IMR-90 (cell line): ENCODE measurements at regions not wholly inside any gene's neighbourhood (a gene's known extent, or its start where the extent isn't known, plus 50 kb on each side); places are given as distances from the start of the nearest gene placed in this dataset.

ENCODE experiments used
- ATAC-seq: fragments of 200-7000 bp; cut with Tn5 transposase; 2 replicates; pipeline ENCODE4 v1.9.1; 2020; ENCODE audit warnings: low read depth, mild to moderate bottlenecking, moderate library complexity
- BruUV-seq: library from RNA; stranded (reverse); fragments of 400-500 nt; replicated peaks from 2 replicates; lab custom pipeline; 2021; lab: Mats Ljungman, UMichigan
- CTCF ChIA-PET: fragments of 300-600 bp; formaldehyde crosslinking; extraction: SDS; loops from one replicate; lab custom pipeline; 2021; ENCODE audit warnings: antibody characterized with exemption; lab: Yijun Ruan, JAX
- POLR2A ChIA-PET: fragments of 300-600 bp; sonication (Branson Sonifier 250); formaldehyde crosslinking; loops from one replicate; lab custom pipeline; 2022; ENCODE audit warnings: antibody characterized with exemption; ENCODE audit not compliant: unreplicated experiment; lab: Charles Lee
- DNase-seq: peaks from one replicate; pipeline ENCODE4 v3.0.0; 2013
- H2AFZ ChIP-seq: replicated peaks from 2 replicates; pipeline ENCODE3; 2013; ENCODE audit warnings: low read length, mild to moderate bottlenecking; ENCODE audit not compliant: poor library complexity
- H2AK5ac ChIP-seq: 2 replicates; pipeline ENCODE4 v1.6.1; 2013; ENCODE audit warnings: low read depth, low read length, inconsistent platforms
- H2AK9ac ChIP-seq: replicated peaks from 2 replicates; pipeline ENCODE3; 2013; ENCODE audit warnings: mild to moderate bottlenecking, low read depth, low read length, moderate library complexity; ENCODE audit not compliant: poor library complexity
- H2BK120ac ChIP-seq: 2 replicates; pipeline ENCODE4 v1.6.1; 2013; ENCODE audit warnings: low read depth, low read length, inconsistent platforms
- H2BK15ac ChIP-seq: 3 replicates; pipeline ENCODE4 v1.6.1; 2013; ENCODE audit warnings: low read depth, low read length, inconsistent platforms
- H2BK20ac ChIP-seq: 2 replicates; pipeline ENCODE4 v1.6.1; 2013; ENCODE audit warnings: low read depth, mild to moderate bottlenecking, inconsistent platforms, low read length, moderate library complexity
- H2BK5ac ChIP-seq: 2 replicates; pipeline ENCODE4 v1.6.1; 2013; ENCODE audit warnings: mild to moderate bottlenecking, low read depth, low read length, inconsistent platforms; ENCODE audit not compliant: poor library complexity, severe bottlenecking
- H3K14ac ChIP-seq: replicated peaks from 2 replicates; pipeline ENCODE4 v1.6.1; 2013; ENCODE audit warnings: low read depth, low read length, inconsistent platforms
- H3K18ac ChIP-seq: 2 replicates; pipeline ENCODE4 v1.6.1; 2013; ENCODE audit warnings: low read depth, low read length, control low read depth
- H3K23ac ChIP-seq: 2 replicates; pipeline ENCODE4 v1.6.1; 2013; ENCODE audit warnings: low read depth, low read length, inconsistent platforms
- H3K27ac ChIP-seq: 2 replicates; pipeline ENCODE4 v1.5.1; 2013; ENCODE audit warnings: mild to moderate bottlenecking, control low read depth, low read length; ENCODE audit not compliant: insufficient read depth
- H3K27me3 ChIP-seq: 2 replicates; pipeline ENCODE4 v1.6.1; 2013; ENCODE audit warnings: low read length; ENCODE audit not compliant: control insufficient read depth, insufficient read depth
- H3K36me3 ChIP-seq: 2 replicates; pipeline ENCODE4 v1.6.1; 2013; ENCODE audit warnings: low read length, mixed read lengths; ENCODE audit not compliant: control insufficient read depth, insufficient read depth
- H3K4ac ChIP-seq: 2 replicates; pipeline ENCODE4 v1.6.1; 2013; ENCODE audit warnings: low read depth, low read length, inconsistent platforms
- H3K4me1 ChIP-seq: 2 replicates; pipeline ENCODE4 v1.6.1; 2013; ENCODE audit warnings: low read length, mixed read lengths; ENCODE audit not compliant: control insufficient read depth, insufficient read depth
- H3K4me2 ChIP-seq: 2 replicates; pipeline ENCODE4 v1.6.1; 2013; ENCODE audit warnings: low read depth, mild to moderate bottlenecking, control low read depth, low read length, moderate library complexity
- H3K4me3 ChIP-seq: 2 replicates; pipeline ENCODE4 v1.5.1; 2013; ENCODE audit warnings: low read depth, mild to moderate bottlenecking, control low read depth, low read length, moderate library complexity; ENCODE audit not compliant: insufficient read depth
- H3K56ac ChIP-seq: 2 replicates; pipeline ENCODE4 v1.6.1; 2013; ENCODE audit warnings: low read length, inconsistent platforms; ENCODE audit not compliant: insufficient read depth; ENCODE audit errors: extremely low read depth
- H3K79me1 ChIP-seq, 2 experiments: 2 replicates each; pipeline ENCODE4 v1.6.1; 2013; ENCODE audit warnings: low read length in 2 of 2, inconsistent platforms in 1 of 2, low read depth in 1 of 2
- H3K9ac ChIP-seq: 2 replicates; pipeline ENCODE4 v1.6.1; 2013; ENCODE audit warnings: low read depth, low read length, control low read depth
- H3K9me1 ChIP-seq: 2 replicates; pipeline ENCODE4 v1.6.1; 2013; ENCODE audit warnings: low read length, inconsistent platforms; ENCODE audit not compliant: insufficient read depth
- H3K9me3 ChIP-seq: 2 replicates; pipeline ENCODE4 v1.6.1; 2013; ENCODE audit warnings: low read length; ENCODE audit not compliant: control insufficient read depth, insufficient read depth
- H4K20me1 ChIP-seq: 2 replicates; pipeline ENCODE4 v1.6.1; 2013; ENCODE audit warnings: low read length, inconsistent platforms; ENCODE audit not compliant: insufficient read depth
- H4K5ac ChIP-seq: 2 replicates; pipeline ENCODE4 v1.6.1; 2013; ENCODE audit warnings: mild to moderate bottlenecking, low read depth, low read length, control low read depth
- H4K8ac ChIP-seq, 2 experiments: 2 replicates each; pipeline ENCODE4 v1.6.1; 2013; ENCODE audit warnings: low read depth in 2 of 2, low read length in 2 of 2, control low read depth in 1 of 2, inconsistent platforms in 1 of 2
- H4K91ac ChIP-seq: 2 replicates; pipeline ENCODE4 v1.6.1; 2013; ENCODE audit warnings: low read depth, low read length, inconsistent platforms; ENCODE audit not compliant: insufficient read depth
- MAZ ChIP-seq: IDR thresholded peaks from 2 replicates; pipeline ENCODE4 v1.6.1; 2012; ENCODE audit warnings: low read depth, mild to moderate bottlenecking, low read length, improper control_type of control experiment, moderate library complexity, borderline replicate concordance
- RCOR1 ChIP-seq: IDR thresholded peaks from 2 replicates; pipeline ENCODE4 v1.6.1; 2012; ENCODE audit warnings: mild to moderate bottlenecking, low read length, improper control_type of control experiment; ENCODE audit not compliant: insufficient replicate concordance
- WGBS, 2 experiments: methylation state at CpG; one replicate each; pipeline versions ENCODE4 v1.1.5 to v1.1.7; 2013; ENCODE audit warnings: missing lambda C conversion rate in 2 of 2; ENCODE audit not compliant: insufficient read length in 1 of 2; ENCODE audit errors: extremely low coverage in 2 of 2; 5-methylcytosine and 5-hydroxymethylcytosine counted together
- dilution Hi-C: fragments of 300-500 bp; cut with HindIII; formaldehyde crosslinking; loops from one replicate; pipeline ENCODE4 v1.14.3; 2018; ENCODE audit warnings: low sequenced_read_pairs; ENCODE audit not compliant: unreplicated experiment
- in situ Hi-C: fragments of 300-500 bp; cut with MboI; formaldehyde crosslinking; loops from 3 replicates; pipeline ENCODE4 v1.14.3; 2019; ENCODE audit warnings: low sequenced_read_pairs, inconsistent platforms, mixed read lengths
- intact Hi-C: fragments of 100-400 bp; cut with micrococcal nuclease; formaldehyde crosslinking; loops from 2 replicates; pipeline ENCODE4 v1.10.0; 2022

- Histone ChIP-seq H2BK15ac (peak overlapping the region; percentile 16; the same call in 1 of the 3 replicates), H3K4me3 (no peak overlapping the region), H3K18ac (peak overlapping the region; percentile 20; the same call in 1 of the 2 replicates), H2BK20ac (no peak overlapping the region; the same call in 1 of the 2 replicates), H3K9ac (no peak overlapping the region), H4K91ac (no peak overlapping the region), H3K56ac (no peak overlapping the region), H3K4me1 (peaks cover 15% of the 10 kb centered on the region), H3K36me3 (no peaks in the 10 kb centered on the region), H3K9me3 (no peaks in the 10 kb centered on the region), H3K4ac (no peak overlapping the region), H4K8ac (no peak overlapping the region), H4K20me1 (no peaks in the 10 kb centered on the region), H4K5ac (no peak overlapping the region), H3K4me2 (peak overlapping the region; percentile 16; the same call in 1 of the 2 replicates), H3K27me3 (no peaks in the 10 kb centered on the region), H3K79me1 (no peaks in the 10 kb centered on the region), H2AFZ (no peak overlapping the region), H3K9me1 (0 out of 2 replicates have a peak, but pooled peaks cover 2% of the 10 kb centered on the region), H3K14ac (no peak overlapping the region), H3K27ac (no peak overlapping the region), H2AK5ac (no peak overlapping the region), H3K23ac (no peak overlapping the region), H2BK5ac (no peak overlapping the region), H2BK120ac (no peak overlapping the region), H2AK9ac (no peak overlapping the region)
- ChIA-PET POLR2A (no interaction called here), CTCF (no interaction called here)
- WGBS, 2 experiments = no CpG with 5 or more reads among the region's 4 CpGs
- in situ Hi-C loops (no loop called here), intact Hi-C loops (loop anchor here (5.0 to 10.0 kb wide), 3 partner anchors 245 to 707 kb away; partner anchors contain the start of gene TRIB2), dilution Hi-C loops (no loop called here)
- TF ChIP-seq RCOR1 = no peak
- no peak for TF ChIP-seq MAZ
- BruUV-seq = no TSS peak
- ATAC-seq (no peak), DNase-seq (peak; percentile 41)
Measured at GRCh38 chr2:12300019-12300602, 416.6 kb upstream of the TRIB2 start.
